ENCODE measurements at regions not wholly inside any gene's neighbourhood (a gene's known extent, or its start where the extent isn't known, plus 50 kb on each side); places are given as distances from the start of the nearest gene placed in this dataset.

GRCh38 chr11:87739261-87739660 is 436.0 kb downstream of the RAB38 start:
- intact Hi-C loops (cut with DNase I): no loop called here
- WGBS, 3 donors: 22 to 37% (median 32%) methylated on average over 2 of the region's 2 CpGs

GRCh38 chr11:87736928-87737327 is 438.3 kb downstream of the RAB38 start:
- no peak overlapping the region for H3K4me3 ChIP-seq
- WGBS, 3 donors: 55 to 67% (median 58%) methylated on average over 1 of the region's 1 CpG
- no peaks in the 10 kb centered on the region for H3K36me3 ChIP-seq (ENCODE audit: insufficient read depth in 1 of 2, low read depth in 1 of 2)
- no peaks in the 10 kb centered on the region for H3K9me3 ChIP-seq
- TF ChIP-seq CTCF (IDR thresholded peaks at IDR 0.05): no peak
- H3K27ac ChIP-seq: no peak overlapping the region
- DNase-seq (no peak), ATAC-seq (no peak)
- no peaks in the 10 kb centered on the region for H3K27me3 ChIP-seq (ENCODE audit: insufficient read depth in 3 of 3, low read length in 2 of 3)
- no peaks in the 10 kb centered on the region for H3K4me1 ChIP-seq
- intact Hi-C loops (cut with DNase I): no loop called here

More at GRCh38 chr11:87739261-87739660, 436.0 kb downstream of the RAB38 start:
- no peak for DNase-seq
- Histone ChIP-seq H3K36me3 (ENCODE audit: insufficient read depth in 1 of 2, low read depth in 1 of 2) (no peaks in the 10 kb centered on the region), H3K9me3 (no peaks in the 10 kb centered on the region), H3K4me3 (no peak overlapping the region), H3K4me1 (no peaks in the 10 kb centered on the region), H3K27ac (no peak overlapping the region), H3K27me3 (ENCODE audit: insufficient read depth in 3 of 3, low read length in 2 of 3) (no peaks in the 10 kb centered on the region)
- no peak for ATAC-seq
- no peak for TF ChIP-seq CTCF (IDR thresholded peaks at IDR 0.05)

GRCh38 chr11:87726506-87726905 is 448.7 kb downstream of the RAB38 start:
- H3K36me3 ChIP-seq (ENCODE audit: insufficient read depth in 1 of 2, low read depth in 1 of 2): no peaks in the 10 kb centered on the region
- ATAC-seq (no peak), DNase-seq (no peak)
- no peak overlapping the region for H3K4me3 ChIP-seq
- 62 to 70% (median 69%) methylated on average over 3 of the region's 3 CpGs for WGBS, 3 donors
- no peak for TF ChIP-seq CTCF (IDR thresholded peaks at IDR 0.05)
- no peaks in the 10 kb centered on the region for H3K9me3 ChIP-seq
- H3K27ac ChIP-seq: no peak overlapping the region
- no peaks in the 10 kb centered on the region for H3K4me1 ChIP-seq
- intact Hi-C loops (cut with DNase I): loop anchor here (10.0 kb wide), 2 partner anchors 818 to 828 kb away; no protein-coding TSS in a partner anchor
- H3K27me3 ChIP-seq (ENCODE audit: insufficient read depth in 3 of 3, low read length in 2 of 3): no peaks in the 10 kb centered on the region

- ATAC-seq (no peak), DNase-seq (no peak)
- Histone ChIP-seq H3K4me3 (no peak overlapping the region), H3K27me3 (ENCODE audit: insufficient read depth in 3 of 3, low read length in 2 of 3) (no peaks in the 10 kb centered on the region), H3K4me1 (no peaks in the 10 kb centered on the region), H3K9me3 (no peaks in the 10 kb centered on the region), H3K36me3 (ENCODE audit: insufficient read depth in 1 of 2, low read depth in 1 of 2) (no peaks in the 10 kb centered on the region), H3K27ac (no peak overlapping the region)
- intact Hi-C loops (cut with DNase I): loop anchor here (10.0 kb wide), 2 partner anchors 820 to 830 kb away; no protein-coding TSS in a partner anchor
- 74 to 86% (median 84%) methylated on average over 1 of the region's 1 CpG for WGBS, 3 donors
- TF ChIP-seq CTCF (IDR thresholded peaks at IDR 0.05): no peak
These were observed 450.9 kb downstream of the RAB38 start for GRCh38 chr11:87724358-87724757.

Data from psoas muscle (tissue), 7 donors.